Adipocyte (in vitro differentiated cells): ENCODE measurements at regions not wholly inside any gene's neighbourhood (a gene's known extent, or its start where the extent isn't known, plus 50 kb on each side); places are given as distances from the start of the nearest gene placed in this dataset.
"Not testable (repeated sequence)": the region's sequence is repeated elsewhere in the genome, so short reads cannot be mapped to it uniquely, and the experiment has no call there.

Source experiments
- DNase-seq: peaks from one replicate; pipeline ENCODE4 v3.0.0-alpha.2; 2015; ENCODE audit warnings: low read depth
- H3K27me3 ChIP-seq: replicated peaks from 2 replicates; pipeline ENCODE4 v1.7.0; 2013; ENCODE audit warnings: mild to moderate bottlenecking, low read length, moderate library complexity; ENCODE audit not compliant: control insufficient read depth, insufficient read depth
- H3K36me3 ChIP-seq: 2 replicates; pipeline ENCODE4 v1.7.0; 2013; ENCODE audit warnings: low read length, mild to moderate bottlenecking, moderate library complexity; ENCODE audit not compliant: control insufficient read depth, insufficient read depth, severe bottlenecking
- H3K4me1 ChIP-seq: 2 replicates; pipeline ENCODE4 v1.7.0; 2013; ENCODE audit warnings: mild to moderate bottlenecking, low read length, moderate library complexity; ENCODE audit not compliant: control insufficient read depth, insufficient read depth
- H3K4me3 ChIP-seq: 2 replicates; pipeline ENCODE4 v1.7.0; 2013; ENCODE audit warnings: mild to moderate bottlenecking, low read length, moderate library complexity
- H3K9ac ChIP-seq: 2 replicates; pipeline ENCODE4 v1.7.0; 2013; ENCODE audit warnings: mild to moderate bottlenecking, low read length, moderate library complexity
- H3K9me3 ChIP-seq: 2 replicates; pipeline ENCODE4 v1.7.0; 2013; ENCODE audit warnings: mild to moderate bottlenecking, low read length, moderate library complexity; ENCODE audit not compliant: control insufficient read depth

- Histone ChIP-seq H3K9me3 (no peaks in the 10 kb centered on the region), H3K4me3 (no peak overlapping the region), H3K27me3 (no peaks in the 10 kb centered on the region), H3K9ac (no peak overlapping the region), H3K36me3 (no peaks in the 10 kb centered on the region), H3K4me1 (peaks cover 5% of the 10 kb centered on the region)
- no peak for DNase-seq
These were observed 500.9 kb upstream of the NAALADL2 start for GRCh38 chr3:174358252-174358651.

GRCh38 chr3:174362556-174362955 is 496.6 kb upstream of the NAALADL2 start:
- Histone ChIP-seq H3K4me1 (peaks cover 9% of the 10 kb centered on the region), H3K4me3 (no peak overlapping the region), H3K9me3 (no peaks in the 10 kb centered on the region), H3K36me3 (no peaks in the 10 kb centered on the region), H3K9ac (no peak overlapping the region), H3K27me3 (no peaks in the 10 kb centered on the region)
- DNase-seq = no peak

GRCh38 chr3:174363256-174363655 is 495.9 kb upstream of the NAALADL2 start:
- H3K27me3 ChIP-seq = no peaks in the 10 kb centered on the region
- H3K4me3 ChIP-seq = no peak overlapping the region
- peaks cover 9% of the 10 kb centered on the region for H3K4me1 ChIP-seq
- no peaks in the 10 kb centered on the region for H3K9me3 ChIP-seq
- peak; percentile 25 for DNase-seq
- no peaks in the 10 kb centered on the region for H3K36me3 ChIP-seq
- H3K9ac ChIP-seq = no peak overlapping the region

- no peak overlapping the region for H3K9ac ChIP-seq
- peaks cover 9% of the 10 kb centered on the region for H3K4me1 ChIP-seq
- H3K36me3 ChIP-seq = no peaks in the 10 kb centered on the region
- no peak overlapping the region for H3K4me3 ChIP-seq
- H3K27me3 ChIP-seq = no peaks in the 10 kb centered on the region
- H3K9me3 ChIP-seq = no peaks in the 10 kb centered on the region
- no peak for DNase-seq
These were observed 493.3 kb upstream of the NAALADL2 start for GRCh38 chr3:174365796-174366195.

GRCh38 chr3:174366904-174367303 is 492.2 kb upstream of the NAALADL2 start:
- H3K9me3 ChIP-seq, H3K36me3 ChIP-seq, H3K9ac ChIP-seq, DNase-seq, H3K4me3 ChIP-seq, H3K27me3 ChIP-seq, H3K4me1 ChIP-seq: not testable (repeated sequence)

GRCh38 chr3:174376346-174376745 is 482.8 kb upstream of the NAALADL2 start:
- Histone ChIP-seq H3K9ac (no peak overlapping the region), H3K27me3 (no peaks in the 10 kb centered on the region), H3K4me3 (no peak overlapping the region), H3K4me1 (no peaks in the 10 kb centered on the region), H3K36me3 (no peaks in the 10 kb centered on the region), H3K9me3 (no peaks in the 10 kb centered on the region)
- DNase-seq = peak; percentile 19

GRCh38 chr3:174377096-174377495 is 482.0 kb upstream of the NAALADL2 start:
- Histone ChIP-seq H3K4me3 (no peak overlapping the region), H3K4me1 (no peaks in the 10 kb centered on the region), H3K9me3 (no peaks in the 10 kb centered on the region), H3K9ac (no peak overlapping the region), H3K27me3 (no peaks in the 10 kb centered on the region), H3K36me3 (no peaks in the 10 kb centered on the region)
- no peak for DNase-seq

- H3K9ac ChIP-seq = no peak overlapping the region
- H3K4me1 ChIP-seq = no peaks in the 10 kb centered on the region
- H3K27me3 ChIP-seq = no peaks in the 10 kb centered on the region
- H3K9me3 ChIP-seq = no peaks in the 10 kb centered on the region
- no peaks in the 10 kb centered on the region for H3K36me3 ChIP-seq
- DNase-seq = no peak
- H3K4me3 ChIP-seq = no peak overlapping the region
These were observed 481.4 kb upstream of the NAALADL2 start for GRCh38 chr3:174377684-174378083.

- no peak overlapping the region for H3K9ac ChIP-seq
- no peaks in the 10 kb centered on the region for H3K4me1 ChIP-seq
- H3K36me3 ChIP-seq = no peaks in the 10 kb centered on the region
- H3K27me3 ChIP-seq = no peaks in the 10 kb centered on the region
- no peak for DNase-seq
- no peak overlapping the region for H3K4me3 ChIP-seq
- H3K9me3 ChIP-seq = peaks cover 5% of the 10 kb centered on the region
These were observed 476.3 kb upstream of the NAALADL2 start for GRCh38 chr3:174382878-174383277.

- Histone ChIP-seq H3K9ac (no peak overlapping the region), H3K9me3 (peaks cover 5% of the 10 kb centered on the region), H3K4me3 (no peak overlapping the region), H3K27me3 (no peaks in the 10 kb centered on the region), H3K4me1 (no peaks in the 10 kb centered on the region), H3K36me3 (no peaks in the 10 kb centered on the region)
- peak; percentile 47 for DNase-seq
These were observed 471.4 kb upstream of the NAALADL2 start for GRCh38 chr3:174387736-174388135.

- no peak overlapping the region for H3K9ac ChIP-seq
- peak; percentile 53 for DNase-seq
- H3K36me3 ChIP-seq = no peaks in the 10 kb centered on the region
- H3K4me1 ChIP-seq = no peaks in the 10 kb centered on the region
- no peak overlapping the region for H3K4me3 ChIP-seq
- H3K27me3 ChIP-seq = no peaks in the 10 kb centered on the region
- H3K9me3 ChIP-seq = peaks cover 4% of the 10 kb centered on the region
These were observed 461.3 kb upstream of the NAALADL2 start for GRCh38 chr3:174397848-174398247.

- H3K4me1 ChIP-seq = no peaks in the 10 kb centered on the region
- peaks cover 4% of the 10 kb centered on the region for H3K9me3 ChIP-seq
- H3K4me3 ChIP-seq = no peak overlapping the region
- no peak overlapping the region for H3K9ac ChIP-seq
- no peaks in the 10 kb centered on the region for H3K27me3 ChIP-seq
- H3K36me3 ChIP-seq = no peaks in the 10 kb centered on the region
- no peak for DNase-seq
These were observed 460.4 kb upstream of the NAALADL2 start for GRCh38 chr3:174398761-174399160.
